ENCODE measurements at regions not wholly inside any gene's neighbourhood (a gene's known extent, or its start where the extent isn't known, plus 50 kb on each side); places are given as distances from the start of the nearest gene placed in this dataset.

DNA sequence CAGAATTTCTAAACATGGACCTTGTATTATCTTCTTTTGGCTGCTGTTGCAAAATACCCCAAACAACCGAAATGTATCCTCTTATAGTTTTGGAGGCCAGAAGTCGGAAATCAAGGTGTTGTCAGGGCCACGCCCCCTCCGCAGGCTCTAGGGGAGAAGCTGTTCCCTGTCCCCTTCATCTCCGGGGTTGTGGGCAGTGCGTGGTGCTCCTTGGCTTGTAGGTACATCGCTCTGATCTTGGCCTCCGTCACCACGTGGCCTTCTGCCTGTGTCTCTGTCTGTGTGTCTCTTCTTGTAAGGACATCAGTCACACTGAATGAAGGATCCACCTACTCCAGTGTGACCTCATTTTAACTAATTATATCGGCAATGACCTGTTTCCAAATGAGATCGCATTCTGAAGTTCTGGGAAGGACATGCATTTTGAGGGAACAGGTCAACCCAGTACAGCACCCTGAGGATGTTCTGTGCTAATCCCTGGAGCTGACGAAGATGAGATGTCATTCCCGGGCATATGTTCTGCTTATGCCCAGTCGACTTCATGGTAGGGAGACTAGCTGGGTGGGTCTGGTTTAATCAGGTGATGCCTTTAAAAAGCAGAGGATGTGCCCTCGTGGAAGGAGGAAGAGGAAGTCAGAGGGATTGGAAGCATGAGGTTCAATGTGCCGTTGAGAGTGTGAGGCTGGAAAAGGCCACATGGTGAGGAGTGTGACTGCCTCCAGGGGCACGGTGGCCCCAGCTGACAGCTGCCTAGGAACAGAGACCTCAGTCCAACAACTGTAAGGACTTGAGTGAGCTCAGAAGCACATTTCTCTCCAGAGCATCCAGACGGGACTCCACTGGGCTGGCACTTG lies 531.1 kb downstream of the TBC1D22A start:
- DNase-seq (ENCODE audit: low read depth) = no peak
- no peak overlapping the region for H3K4me3 ChIP-seq (ENCODE audit: control insufficient read depth, low read depth, low read length)
- TF ChIP-seq, protein P1, sequence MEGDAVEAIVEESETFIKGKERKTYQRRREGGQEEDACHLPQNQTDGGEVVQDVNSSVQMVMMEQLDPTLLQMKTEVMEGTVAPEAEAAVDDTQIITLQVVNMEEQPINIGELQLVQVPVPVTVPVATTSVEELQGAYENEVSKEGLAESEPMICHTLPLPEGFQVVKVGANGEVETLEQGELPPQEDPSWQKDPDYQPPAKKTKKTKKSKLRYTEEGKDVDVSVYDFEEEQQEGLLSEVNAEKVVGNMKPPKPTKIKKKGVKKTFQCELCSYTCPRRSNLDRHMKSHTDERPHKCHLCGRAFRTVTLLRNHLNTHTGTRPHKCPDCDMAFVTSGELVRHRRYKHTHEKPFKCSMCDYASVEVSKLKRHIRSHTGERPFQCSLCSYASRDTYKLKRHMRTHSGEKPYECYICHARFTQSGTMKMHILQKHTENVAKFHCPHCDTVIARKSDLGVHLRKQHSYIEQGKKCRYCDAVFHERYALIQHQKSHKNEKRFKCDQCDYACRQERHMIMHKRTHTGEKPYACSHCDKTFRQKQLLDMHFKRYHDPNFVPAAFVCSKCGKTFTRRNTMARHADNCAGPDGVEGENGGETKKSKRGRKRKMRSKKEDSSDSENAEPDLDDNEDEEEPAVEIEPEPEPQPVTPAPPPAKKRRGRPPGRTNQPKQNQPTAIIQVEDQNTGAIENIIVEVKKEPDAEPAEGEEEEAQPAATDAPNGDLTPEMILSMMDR (IDR thresholded peaks at IDR 0.05; ENCODE audit: control insufficient read depth, insufficient read depth, low read depth, low read length, missing control alignments) = no peak

DNA sequence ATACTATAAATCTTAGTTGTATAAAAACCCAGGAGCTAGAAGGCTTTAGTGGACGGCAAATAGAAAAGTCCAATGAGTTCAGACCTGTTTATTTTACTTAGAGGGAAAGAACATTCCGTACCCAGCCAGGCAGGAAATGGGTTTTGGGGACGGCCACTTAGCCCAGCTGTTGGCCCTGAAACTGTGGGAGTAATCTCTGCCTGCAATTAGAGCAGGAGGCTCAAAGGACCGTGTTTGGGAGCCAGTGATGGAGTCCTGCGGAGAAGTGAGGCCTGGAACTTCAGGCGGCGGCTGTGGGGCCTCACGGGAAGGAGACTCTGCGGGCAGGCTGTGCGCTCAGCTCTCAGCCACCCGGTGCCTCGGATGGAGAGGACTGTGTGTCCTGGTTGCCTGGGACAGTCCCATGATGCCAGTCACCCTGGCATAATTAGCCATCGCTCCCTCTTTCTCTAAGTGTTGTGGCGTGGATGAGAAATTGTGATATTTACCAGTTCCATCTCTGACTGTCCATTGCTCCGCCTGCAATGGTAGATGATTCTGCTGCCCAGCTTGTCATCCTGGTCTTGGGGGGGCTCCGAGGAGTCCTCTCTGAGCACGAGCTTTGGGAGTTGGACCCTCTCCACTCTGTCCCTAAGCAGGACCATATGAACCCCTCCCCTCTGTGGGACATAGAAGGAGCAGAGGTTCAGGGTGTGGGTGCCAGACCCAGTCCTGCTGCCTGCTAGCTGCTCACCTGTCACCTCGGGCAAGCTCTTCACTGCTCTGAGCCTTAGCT lies 530.3 kb downstream of the TBC1D22A start:
- TF ChIP-seq, protein P1 (IDR thresholded peaks at IDR 0.05; ENCODE audit: control insufficient read depth, insufficient read depth, low read depth, low read length, missing control alignments) = no peak
- DNase-seq (ENCODE audit: low read depth) = no peak
- no peak overlapping the region for H3K4me3 ChIP-seq (ENCODE audit: control insufficient read depth, low read depth, low read length)

DNA sequence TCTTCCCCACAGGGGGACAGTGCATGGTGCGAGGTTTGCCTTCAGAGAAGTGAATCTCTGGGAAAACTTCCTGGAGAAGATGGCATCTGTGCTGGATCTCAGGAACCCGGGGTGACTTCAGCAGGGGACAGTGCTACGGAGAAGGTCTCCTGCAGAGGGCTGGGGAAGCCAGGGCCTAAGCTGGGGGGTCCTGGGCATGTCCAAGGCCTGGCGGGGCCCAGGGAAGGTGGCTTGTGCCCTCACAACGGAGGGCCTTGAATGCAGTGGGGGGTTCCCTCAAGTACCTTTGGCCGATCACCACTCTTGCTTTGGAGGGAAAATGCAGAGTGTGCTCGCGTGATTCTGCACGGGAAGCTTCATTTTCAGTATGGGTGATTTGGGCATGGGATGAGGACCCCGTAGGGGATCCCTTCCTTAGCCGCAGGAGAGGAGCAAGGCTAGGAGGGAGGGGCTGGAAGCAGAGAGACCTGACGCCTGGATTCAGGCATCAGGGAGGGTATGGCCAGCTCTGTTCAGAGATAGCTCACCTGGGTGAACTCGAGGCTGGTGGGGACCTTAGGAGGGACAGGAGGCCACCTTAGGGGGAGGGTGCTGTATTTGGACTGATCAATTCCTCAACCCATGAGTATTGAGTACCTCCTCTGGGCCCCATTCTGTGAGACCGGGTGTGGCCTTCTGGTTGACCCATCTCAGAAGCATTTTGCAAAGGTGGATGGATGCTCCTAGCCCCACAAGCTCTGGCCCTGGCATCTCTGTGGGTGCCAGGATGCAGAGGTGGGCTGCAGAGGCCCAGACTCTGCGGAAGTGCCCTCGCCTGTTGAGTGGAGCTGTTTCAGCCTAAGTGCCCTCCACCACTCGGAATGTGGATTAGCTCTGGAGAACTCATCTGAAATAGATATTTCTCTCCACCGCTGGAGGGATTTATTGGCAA lies 529.4 kb downstream of the TBC1D22A start:
- TF ChIP-seq, protein P1 (IDR thresholded peaks at IDR 0.05; ENCODE audit: control insufficient read depth, insufficient read depth, low read depth, low read length, missing control alignments) = no peak
- DNase-seq (ENCODE audit: low read depth) = no peak

DNA sequence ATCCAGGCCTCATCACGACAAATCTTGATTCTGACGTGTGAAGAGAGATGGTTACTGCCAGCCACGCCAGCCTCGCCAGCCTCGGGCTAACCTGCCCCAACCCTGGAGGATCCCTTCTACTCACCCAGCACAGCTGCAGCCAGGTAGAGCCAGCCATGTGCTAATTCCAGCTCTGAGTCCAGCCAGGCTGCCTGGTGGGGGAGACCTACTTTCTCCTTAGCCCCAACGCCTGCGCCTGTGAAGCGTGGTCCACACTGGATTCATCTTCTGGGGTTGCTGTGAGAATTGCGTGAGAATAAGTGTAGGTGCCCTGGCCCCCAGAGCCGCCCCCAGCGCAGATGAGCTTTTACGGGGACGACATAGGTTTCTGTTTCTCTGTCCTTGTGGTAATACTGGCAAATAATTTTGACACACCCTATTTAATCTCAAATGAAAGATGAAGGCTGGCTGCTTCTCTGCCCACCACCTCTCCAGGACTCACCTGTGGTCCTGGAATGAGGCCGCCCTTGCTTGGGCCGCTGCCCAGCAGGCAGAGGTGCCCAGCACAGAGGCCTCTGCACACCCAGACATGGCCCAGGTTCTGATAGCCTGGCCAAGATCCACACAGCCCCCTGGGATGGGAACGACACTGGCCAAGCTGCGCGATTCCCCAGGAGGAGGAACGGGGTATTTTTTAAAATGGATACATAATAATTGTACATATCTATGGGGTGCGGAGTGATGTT lies 528.4 kb downstream of the TBC1D22A start:
- TF ChIP-seq, protein P1 (IDR thresholded peaks at IDR 0.05; ENCODE audit: control insufficient read depth, insufficient read depth, low read depth, low read length, missing control alignments) = no peak
- no peak overlapping the region for H3K4me3 ChIP-seq (ENCODE audit: control insufficient read depth, low read depth, low read length)
- DNase-seq (ENCODE audit: low read depth) = no peak

More for the DNA sequence above, 529.4 kb downstream of the TBC1D22A start:
- no peak overlapping the region for H3K4me3 ChIP-seq (ENCODE audit: control insufficient read depth, low read depth, low read length)

DNA sequence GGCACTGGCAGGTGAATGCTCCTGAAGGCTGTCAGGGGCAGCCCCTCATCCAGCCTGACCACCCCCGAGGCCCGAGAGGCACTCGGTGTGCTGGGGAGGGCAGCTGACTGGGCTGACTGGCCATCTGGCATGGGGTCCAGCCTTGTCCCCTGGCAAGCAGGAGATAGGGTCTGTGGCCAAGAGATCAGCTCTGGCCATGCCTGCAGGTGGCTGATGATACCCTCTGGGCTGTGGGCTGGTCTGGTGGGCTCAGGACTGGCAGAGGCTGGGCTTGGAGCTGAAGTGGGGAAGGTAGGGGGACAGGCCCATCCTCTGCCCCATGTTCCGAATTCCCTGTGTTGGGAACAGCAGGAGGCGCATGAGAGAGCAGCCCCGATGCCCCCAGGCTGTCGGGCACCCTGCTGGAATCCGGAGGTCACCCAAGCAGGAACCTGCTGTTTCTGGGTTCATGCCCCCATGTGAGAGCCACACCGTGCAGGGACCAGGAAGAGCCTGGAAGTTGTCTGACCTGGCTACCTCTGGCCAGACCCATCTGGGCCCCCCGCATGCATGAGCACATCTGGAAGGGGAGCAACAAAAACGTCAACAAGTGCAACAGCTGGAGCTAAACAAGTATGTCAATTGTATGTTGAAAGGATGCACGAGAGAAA lies 527.0 kb downstream of the TBC1D22A start:
- H3K4me3 ChIP-seq (ENCODE audit: control insufficient read depth, low read depth, low read length) = no peak overlapping the region
- TF ChIP-seq, protein P1 (IDR thresholded peaks at IDR 0.05; ENCODE audit: control insufficient read depth, insufficient read depth, low read depth, low read length, missing control alignments) = no peak
- no peak for DNase-seq (ENCODE audit: low read depth)

All from AG09309 (cell line).